D341Med (cell line): ENCODE measurements at regions not wholly inside any gene's neighbourhood (a gene's known extent, or its start where the extent isn't known, plus 50 kb on each side); places are given as distances from the start of the nearest gene placed in this dataset.

Experiments used
- DNase-seq: peaks from one replicate; pipeline ENCODE4 v3.0.0; 2012; ENCODE audit warnings: low spot score

DNA sequence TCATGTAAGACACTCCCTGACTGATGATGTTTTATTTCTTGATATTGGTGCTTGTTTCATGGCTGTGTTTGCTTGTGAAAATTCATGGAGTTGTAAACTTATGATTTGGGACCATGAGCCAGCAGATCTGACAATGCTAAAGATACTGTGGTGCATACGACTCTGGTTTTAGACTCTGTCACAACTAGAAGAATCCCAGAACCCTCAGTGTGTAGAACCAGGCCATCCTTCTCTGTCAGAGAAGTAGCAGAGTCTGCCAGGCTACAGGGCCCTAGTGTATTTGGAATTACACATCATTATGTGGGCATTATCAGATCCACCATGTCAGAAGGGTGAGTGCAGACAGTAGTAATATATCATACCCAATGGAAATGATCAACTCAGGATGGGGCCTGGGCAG lies 209.8 kb upstream of the POU2AF2 start:
- DNase-seq, result no peak

DNA sequence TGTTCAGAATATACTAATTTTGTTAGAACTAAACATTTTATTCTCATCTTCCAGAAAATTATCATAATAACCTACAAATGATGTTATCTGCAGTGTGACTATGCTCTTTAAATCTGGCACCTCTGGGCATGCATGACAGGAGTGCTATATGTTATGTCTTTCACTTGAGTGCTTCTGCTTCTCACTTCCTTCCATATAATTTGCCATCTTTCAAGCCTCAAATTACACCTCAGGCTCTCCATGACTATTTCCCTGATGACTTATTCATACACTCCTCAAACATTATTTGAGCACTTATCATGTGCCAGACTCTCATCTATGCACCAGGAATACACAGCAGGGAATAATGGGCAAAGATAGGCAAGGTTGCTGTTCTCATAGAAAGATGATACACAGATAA lies 219.3 kb upstream of the POU2AF2 start:
- DNase-seq, result no peak

DNA sequence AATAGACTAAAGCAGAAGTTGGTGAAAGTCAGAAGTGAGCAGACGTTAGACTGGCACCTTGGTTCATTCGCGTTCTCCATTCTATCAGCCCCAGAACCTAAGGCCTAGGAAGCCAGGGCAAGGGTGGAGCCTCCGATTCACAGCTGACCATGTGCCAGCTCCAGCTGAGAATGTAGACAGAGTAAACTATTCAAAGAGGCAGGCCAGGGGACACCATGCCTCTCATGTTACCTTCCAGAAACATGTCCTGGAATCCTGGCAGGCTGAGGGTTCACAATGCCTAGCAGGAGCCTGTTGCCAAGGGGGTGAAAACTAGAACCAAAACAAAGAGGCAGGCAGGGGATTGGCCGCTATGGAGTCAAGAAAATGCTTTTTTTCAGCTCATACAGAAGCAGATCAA lies 224.4 kb upstream of the POU2AF2 start:
- DNase-seq, result no peak

DNA sequence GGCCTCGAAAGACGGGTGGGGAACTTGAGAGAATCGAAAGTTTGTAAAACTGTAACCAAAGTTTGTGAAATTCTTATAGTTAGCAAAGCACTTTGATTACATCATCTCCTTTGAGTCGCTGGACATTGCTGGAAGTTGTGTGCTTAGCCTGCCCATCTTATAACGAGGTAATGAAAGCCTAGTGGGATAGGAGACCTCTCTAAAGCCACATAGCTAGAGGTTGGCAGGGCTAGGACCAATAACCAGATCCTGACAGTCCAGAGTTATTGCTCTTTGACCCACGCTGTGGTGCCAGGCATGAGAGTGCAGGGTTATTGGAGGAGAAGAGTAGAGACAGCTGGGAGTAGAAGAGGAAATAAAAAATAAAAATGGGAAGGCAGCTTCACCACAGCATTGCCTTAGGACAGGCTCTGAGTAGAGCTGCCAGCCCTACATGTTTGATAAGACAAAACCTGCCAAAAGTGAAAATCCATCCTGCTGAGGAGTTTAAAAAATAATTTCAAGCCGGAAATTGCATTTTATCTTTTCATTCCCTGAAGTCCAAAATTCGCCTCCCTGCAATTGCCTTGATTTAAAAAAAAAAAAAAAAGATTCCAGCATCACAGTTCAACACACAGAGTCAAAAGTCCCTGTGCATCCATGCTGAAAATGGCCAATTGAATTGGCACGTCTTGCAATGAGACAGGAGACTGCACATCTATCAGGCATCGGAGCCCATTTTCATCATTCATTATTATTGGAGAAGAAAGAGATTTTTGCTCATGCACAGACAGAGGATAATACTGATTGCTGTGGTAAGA lies 225.5 kb upstream of the POU2AF2 start:
- no peak for DNase-seq

- no peak for DNase-seq
Observed at GRCh38 chr11:111019451-111019850, 226.1 kb upstream of the POU2AF2 start.

DNA sequence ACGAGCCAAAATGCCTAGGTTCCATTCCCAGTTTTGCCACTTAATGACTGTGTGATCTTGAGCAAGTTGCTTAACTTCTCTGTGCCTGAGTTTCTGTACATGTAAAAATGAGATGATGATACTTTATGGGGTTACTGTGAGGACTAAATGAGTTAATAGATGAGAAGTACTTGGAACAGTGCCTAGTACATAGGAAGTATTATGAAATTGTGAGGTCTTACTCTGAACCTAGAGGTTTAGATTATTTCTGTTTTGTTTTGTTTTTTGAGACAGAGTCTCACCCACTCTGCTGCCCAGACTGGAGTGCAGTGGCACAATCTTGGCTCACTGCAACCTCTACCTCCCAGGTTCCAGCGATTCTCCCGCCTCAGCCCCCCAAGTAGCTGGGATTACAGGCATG lies 227.0 kb upstream of the POU2AF2 start:
- DNase-seq, result no peak

DNA sequence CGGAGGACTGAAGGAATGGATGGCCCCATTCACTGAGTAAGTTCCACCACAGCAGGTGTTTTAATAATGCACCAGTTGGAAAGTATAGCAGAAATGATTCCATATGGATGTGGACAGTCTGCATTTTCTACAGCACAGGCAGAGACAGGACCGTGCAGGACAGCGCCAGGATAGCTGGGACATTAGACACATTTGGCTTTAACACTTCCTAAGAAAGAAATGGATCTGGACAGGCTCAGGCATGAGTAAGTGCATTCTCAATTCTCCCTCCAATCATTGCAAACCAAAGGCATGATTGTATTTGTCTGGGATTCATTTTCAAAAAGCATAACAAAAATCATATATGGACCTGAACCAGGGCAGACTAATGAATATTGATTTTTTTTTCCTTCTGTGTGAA lies 233.0 kb upstream of the POU2AF2 start:
- DNase-seq, result no peak

DNA sequence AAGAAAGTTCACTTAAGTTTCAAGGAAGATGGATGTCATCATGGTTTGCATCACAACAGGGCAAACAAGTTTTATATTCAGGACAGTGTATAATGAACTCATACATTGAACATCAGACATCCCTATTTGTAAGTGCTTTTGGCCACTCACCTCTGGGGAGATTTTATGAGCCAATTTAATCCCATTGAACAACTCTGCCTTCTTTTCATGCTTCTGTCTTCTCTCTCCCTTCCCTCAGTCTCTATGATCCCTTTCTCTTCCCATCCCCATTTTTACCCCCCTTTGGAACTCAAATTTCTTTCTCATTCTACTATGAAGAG lies 234.3 kb upstream of the POU2AF2 start:
- no peak for DNase-seq

GRCh38 chr11:111010391-111011274 lies 234.9 kb upstream of the POU2AF2 start:
- DNase-seq, result no peak

DNA sequence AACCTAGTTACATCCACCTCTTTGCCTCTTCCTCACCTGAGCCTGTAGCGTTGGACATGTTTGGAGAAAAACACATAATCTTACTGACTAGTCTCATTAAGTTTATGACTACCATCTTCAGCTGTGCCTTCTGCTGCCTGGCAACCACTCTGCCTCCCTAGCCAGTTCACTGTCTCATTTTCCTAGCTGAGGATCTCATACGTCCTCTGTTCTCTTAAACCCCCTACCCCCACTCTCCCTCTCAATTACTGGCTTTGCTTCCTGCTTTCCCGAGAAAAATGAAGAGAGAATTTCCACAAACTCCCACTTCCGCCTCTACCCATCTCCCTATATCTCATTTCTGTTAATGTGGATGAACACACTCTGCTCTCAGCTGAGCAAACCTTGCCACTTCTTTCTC lies 239.3 kb upstream of the POU2AF2 start:
- DNase-seq, result no peak

DNA sequence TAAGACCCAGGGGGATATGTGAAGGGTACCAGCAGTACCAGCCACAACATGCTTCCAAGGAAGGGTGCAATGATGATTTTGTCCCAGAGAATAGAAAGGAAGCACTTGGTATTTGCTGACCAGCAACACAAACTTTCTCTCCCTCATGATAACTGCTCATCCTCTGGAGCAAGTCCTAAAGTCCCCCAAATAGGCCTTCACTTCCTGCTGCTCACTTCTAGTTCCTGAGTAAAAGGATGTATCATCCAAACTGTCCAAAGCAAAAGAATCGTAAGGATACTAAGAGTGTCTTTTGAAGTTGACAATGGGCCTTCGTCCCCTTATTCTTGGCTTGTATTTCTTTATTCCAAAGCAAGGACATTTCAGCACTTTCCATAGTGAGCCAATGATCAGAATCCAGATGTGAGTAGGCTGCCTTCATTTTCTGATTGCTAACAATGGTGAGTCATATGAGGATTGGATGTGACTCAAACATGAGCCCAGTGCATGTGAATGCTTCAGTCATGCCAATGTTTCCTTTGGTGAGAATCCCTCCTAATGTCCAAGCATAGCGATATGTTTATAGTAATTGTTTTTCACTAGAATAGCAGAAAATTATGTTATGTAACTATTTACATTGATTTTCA lies 243.4 kb upstream of the POU2AF2 start:
- no peak for DNase-seq

- no peak for DNase-seq
Observed at GRCh38 chr11:111001081-111001430, 244.5 kb upstream of the POU2AF2 start.

DNA sequence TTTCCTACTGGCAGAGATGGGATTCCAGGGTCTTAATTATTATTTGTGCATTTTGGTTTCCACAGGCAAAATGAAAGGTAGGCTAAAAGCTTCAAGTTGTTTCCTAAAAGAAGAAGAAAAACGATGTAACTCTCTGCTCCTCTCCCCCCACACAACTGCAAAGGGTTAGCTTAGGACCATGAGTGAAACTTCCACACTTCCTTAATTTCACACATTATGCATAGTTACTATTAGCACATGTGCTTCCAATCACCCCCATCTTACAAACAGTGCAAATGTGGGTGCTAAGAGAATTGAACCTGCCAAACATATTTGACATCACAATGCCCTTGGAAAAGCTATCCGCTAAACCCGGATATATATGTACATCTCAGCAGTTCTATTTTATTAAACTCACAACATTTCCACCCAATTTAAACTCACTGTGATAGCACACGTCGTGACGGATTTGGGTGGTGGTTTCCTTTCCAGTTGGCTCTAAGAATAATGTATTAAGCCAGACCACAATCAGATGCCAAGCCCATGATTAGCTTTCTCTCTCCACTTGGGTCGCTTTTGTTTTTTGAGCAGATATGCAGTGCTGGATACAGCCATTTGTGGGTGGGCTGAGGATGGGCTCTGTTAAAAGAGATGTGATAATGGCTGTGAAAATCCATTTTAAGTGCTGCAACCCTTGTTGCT lies 245.0 kb upstream of the POU2AF2 start:
- DNase-seq, result no peak

GRCh38 chr11:110992481-110992880 lies 253.0 kb upstream of the POU2AF2 start:
- no peak for DNase-seq

GRCh38 chr11:110991661-110992355 lies 253.7 kb upstream of the POU2AF2 start:
- DNase-seq, result no peak

GRCh38 chr11:110990311-110990710 lies 255.2 kb upstream of the POU2AF2 start:
- no peak for DNase-seq

DNA sequence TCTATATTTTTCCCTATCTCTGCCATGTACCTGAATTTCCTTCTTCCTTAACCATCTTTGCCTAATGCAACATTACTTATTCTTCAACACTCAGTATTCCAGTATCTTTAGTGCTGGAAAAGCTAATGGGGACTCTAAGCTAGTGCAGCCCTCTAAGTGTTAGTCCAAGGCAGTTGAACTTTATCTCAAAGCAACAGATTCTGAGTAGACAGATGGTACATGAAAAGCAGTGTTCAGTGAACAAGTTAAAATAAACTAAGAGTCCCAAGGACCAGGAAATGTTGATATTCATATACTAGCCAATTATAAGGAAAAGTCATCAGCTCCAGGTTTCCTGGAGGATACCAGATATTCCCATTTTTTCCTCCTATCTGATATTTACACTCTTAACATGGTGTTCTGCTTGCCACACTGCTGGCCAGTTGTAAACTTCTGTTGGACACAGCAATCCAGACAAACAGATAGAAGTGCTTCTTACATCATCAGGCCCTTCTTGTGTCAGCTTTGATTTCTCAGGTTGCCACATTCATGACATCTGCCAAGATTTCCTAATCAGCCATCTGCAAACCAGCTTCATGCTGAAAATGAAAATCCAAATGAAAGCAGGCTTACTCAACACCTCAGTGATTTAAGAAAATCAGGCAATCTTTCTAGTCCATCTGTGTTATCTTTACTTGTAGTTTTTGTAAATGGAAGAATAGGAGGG lies 255.9 kb upstream of the POU2AF2 start:
- DNase-seq, result no peak

- DNase-seq, result no peak
Observed at GRCh38 chr11:110988671-110989070, 256.9 kb upstream of the POU2AF2 start.

DNA sequence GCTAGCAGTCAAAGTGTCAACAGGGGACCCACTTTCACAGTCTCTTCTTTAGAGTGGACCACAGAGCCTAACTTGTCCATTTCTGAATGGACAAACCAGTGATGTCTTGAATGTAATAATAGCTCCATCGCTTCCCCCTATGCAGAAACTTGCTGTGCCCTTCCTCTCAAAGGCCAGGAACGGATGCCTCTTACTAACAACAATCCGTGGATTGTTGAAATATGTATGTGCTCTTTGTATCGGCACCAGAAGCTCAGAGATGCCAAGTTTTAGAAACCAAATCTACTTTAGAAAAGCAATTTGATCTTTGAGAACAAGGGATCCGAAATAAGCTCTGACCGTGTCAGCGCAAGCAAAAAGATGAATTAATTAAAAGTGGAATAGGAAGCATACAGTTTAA lies 259.5 kb upstream of the POU2AF2 start:
- DNase-seq, result no peak

- DNase-seq, result no peak
Observed at GRCh38 chr11:110985547-110985946, 260.0 kb upstream of the POU2AF2 start.

GRCh38 chr11:110984693-110985092 lies 260.8 kb upstream of the POU2AF2 start:
- no peak for DNase-seq
